GM21390 (cell line): ENCODE measurements at regions not wholly inside any gene's neighbourhood (a gene's known extent, or its start where the extent isn't known, plus 50 kb on each side); places are given as distances from the start of the nearest gene placed in this dataset.
A peak's percentile ranks its signal among the peaks of the same experiment; 100 is the strongest.

Source experiments
- ATAC-seq: cut with Tn5 transposase; IDR thresholded peaks from one replicate; pipeline ENCODE4 v1.9.1; 2021; ENCODE audit not compliant: unreplicated experiment

DNA sequence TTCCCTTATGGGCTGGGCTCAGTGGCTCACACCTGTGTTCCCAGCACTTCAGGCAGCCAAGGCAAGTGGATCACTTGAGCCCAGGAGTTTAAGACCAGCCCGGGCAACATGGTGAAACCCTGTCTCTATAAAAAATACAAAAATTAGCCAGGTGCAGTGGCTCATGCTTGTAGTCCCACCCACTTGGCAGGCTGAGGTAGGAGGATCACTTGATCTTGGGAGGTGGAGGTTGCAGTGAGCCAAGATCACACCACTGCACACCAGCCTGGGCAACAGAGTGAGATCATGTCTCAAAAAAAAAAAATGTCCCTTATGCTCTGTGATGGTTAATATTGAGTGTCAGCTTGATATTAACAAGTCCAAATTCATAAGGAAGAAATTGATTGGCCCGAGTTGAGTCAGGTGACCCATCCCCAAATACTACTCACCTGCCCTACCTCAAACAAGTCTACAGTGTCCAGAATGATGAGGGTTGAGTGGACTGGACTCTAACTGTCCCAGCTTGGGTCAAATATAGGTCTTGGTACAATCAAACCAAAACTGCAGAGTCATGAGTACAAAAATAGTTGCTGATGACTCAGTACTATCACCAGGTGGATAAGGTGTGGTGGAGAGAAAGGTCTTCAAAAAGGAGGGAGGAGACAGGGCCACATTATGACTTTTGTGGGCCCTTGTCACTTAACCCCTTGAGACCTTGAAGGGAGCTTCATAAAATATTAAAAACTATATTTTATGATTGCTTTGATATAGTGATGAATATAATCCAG, 161.0 kb downstream of the ZNF326 start:
- no peak for ATAC-seq

DNA sequence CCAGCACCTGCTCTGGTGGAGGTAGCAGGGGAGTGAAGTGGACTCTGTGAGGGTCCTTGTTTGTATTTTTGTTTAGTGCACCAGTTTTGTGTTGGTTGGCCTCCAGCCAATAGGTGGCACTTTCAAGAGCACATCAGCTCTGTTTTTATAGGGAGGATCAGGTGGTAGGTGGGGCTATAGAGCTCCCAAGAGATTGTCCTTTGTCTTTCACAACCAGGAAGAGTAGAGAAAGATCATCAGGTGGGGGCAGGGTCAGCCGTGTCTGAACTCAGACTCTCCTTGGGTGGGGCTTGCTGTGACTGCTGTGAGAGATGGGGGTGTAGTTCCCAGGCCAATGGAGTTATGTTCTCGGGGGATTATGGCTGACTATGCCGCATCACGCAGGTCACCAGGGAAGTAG, 159.8 kb downstream of the ZNF326 start:
- no peak for ATAC-seq

GRCh38 chr1:90149101-90149500, 154.2 kb downstream of the ZNF326 start:
- ATAC-seq: no peak

DNA sequence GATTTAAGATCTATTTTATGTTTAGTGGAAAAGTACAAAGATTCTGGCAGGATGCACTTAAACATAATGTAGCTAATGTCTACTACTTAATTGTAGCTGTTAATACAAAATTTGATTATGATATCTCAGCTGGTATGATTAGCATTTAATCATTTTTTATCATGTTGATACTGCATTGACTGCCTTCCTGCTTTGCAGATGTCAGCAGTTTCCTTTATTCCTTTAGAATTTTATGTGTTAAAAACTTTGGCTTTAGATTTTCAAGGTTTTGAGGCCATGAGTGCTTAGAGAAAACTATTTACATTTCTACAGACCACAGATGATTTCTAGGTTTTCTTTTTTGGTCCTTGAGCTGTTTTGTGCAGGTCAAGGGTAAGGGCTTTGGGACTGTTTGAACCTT, 152.2 kb downstream of the ZNF326 start:
- no peak for ATAC-seq

DNA sequence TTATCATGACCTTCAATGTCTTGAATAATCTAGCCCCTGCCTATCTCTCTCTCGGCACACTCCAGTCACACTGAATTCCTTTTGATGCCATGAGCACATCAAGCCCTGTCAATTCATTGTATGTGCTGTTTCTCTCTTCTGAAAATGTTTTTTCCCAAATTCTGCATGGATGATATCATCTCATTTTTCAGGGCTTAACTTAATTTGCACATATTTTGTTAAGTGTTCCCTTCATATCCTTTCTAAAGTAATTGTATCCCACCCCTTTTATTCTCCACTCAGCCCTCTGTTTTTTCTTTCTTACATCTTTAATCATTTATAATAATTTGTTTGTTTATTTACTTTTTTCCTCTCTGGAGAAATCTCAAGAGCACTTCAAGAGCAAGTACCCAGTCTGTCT, 149.9 kb downstream of the ZNF326 start:
- ATAC-seq: no peak

- no peak for ATAC-seq
Measured at GRCh38 chr1:90143591-90143990, 148.7 kb downstream of the ZNF326 start.

DNA sequence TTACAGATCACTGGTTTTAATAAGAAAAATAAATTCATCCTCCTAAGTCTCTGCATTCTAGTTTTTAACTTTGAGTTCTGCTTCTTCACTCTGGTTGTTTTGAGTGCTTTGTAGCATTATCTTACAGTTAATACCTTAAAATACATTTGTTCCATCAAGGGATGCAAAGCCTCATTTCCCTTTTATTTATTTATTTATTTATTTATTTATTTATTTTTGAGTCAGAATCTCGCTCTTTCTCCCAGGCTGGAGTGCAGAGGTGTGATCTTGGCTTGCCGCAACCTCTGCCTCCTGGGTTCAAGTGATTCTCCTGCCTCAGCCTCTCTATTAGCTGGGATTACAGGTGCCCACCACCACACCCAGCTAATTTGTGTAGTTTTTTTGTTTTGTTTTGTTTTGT, 147.8 kb downstream of the ZNF326 start:
- no peak for ATAC-seq

- ATAC-seq: no peak
Measured at GRCh38 chr1:90139837-90140236, 144.9 kb downstream of the ZNF326 start.

- ATAC-seq: no peak
Measured at GRCh38 chr1:90135286-90135685, 140.4 kb downstream of the ZNF326 start.

DNA sequence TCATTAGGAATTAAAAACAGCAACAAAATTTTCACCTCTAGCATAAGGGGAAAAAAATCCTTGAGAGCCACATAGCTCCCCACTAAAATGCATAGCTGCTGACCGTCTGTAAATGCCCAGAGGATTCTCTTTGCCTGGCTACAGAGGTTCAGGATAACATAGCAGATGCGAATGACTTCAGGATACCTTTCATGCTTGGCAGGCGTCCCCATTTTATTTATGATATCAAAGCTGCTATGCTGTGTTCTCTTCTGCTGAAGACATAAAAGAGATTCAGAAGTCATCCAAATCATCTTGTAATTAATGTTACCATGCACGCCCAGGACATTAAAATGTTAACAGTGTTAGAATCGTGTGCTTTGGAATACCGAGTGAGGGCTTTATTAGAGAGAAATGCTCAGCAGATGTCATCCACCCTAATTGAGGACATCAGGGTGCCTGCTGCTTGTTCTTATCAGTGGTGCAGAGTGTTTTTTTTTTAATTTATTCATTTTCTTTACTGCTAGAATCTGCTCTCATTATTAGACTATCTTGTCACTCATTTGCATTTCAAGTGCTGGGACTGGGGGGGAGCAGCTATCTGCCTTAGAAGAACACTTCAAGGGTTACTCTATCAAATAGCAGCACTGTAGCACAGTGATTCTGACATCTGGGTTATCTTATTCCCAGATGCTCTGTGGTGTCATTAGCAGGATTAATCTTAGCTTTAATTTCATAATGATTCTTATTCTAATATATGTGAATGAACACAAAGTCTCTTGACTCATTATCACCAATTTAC, 139.5 kb downstream of the ZNF326 start:
- no peak for ATAC-seq

DNA sequence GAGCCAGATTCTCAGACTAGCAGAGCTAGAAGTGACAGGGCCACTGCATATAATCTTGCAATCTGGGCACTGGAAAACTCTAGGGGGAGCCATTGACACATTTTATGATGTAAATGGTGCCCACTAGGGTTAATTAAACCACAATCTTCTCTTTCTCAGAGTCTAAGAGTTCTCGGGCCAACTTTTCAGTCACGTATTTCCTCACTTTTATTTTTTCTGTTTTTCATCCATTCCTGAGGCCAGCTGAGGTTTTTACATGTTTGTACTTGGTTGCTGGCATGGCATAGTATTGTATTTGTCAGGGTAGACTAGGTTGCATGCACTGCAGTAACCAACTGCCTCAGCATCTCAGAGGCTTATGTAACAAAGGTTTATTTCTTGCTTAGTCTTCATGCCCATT, 138.2 kb downstream of the ZNF326 start:
- ATAC-seq: no peak

- no peak for ATAC-seq
Measured at GRCh38 chr1:90132306-90132705, 137.4 kb downstream of the ZNF326 start.

DNA sequence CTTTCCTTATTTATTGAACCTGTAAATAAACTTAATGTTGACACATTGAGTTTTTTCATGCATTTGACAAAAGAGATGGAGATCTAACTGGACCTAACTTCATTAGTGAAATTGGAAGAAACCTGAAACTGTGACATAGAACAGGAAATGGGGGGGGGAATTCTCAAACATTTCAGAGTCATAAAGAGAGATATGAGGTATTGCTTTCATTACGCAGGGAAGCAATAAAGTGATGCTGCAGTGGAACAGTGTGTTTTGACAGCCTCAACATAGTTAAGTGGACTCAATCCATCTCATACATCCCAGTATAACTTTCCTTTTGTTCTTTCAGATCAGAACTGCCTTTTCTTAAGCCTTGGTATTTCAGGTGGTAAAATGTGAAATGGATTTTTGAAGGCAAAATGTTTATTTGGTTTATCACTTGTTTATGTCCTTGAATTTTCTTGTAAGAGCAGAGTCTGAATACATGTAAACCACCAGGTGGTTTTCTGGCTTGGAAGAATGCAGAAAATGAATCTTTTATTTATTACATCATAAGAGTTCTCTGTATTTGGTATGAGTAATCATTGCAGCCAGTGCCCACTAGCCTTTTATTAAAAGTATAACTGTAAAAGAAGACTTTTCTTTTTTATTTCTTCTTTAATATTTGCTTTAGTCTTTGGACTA, 132.5 kb downstream of the ZNF326 start:
- peak; percentile 48 for ATAC-seq

- no peak for ATAC-seq
Measured at GRCh38 chr1:90126834-90127233, 131.9 kb downstream of the ZNF326 start.

GRCh38 chr1:90122654-90123340, 127.9 kb downstream of the ZNF326 start:
- no peak for ATAC-seq

GRCh38 chr1:90114521-90115141, 119.7 kb downstream of the ZNF326 start:
- ATAC-seq: no peak

DNA sequence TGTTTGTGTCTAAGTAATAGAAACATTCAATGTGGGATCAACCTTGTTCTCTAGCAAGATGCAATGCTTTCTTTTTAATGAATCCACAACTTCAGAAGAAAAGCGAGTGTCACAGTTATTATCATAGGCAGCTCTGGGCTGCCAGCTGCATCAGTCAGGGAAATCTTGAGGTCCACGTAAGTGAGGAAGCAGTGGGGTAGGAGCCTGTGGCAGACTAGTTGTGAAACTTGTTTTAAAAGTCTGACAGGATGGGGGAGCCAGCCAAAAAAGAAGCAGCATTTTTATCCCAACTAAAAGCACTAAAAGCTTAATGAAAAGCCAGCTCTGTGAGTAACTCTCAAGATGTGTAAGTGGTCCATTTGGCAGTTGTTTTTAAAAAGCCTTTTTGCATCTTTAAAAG, 113.1 kb downstream of the ZNF326 start:
- no peak for ATAC-seq

DNA sequence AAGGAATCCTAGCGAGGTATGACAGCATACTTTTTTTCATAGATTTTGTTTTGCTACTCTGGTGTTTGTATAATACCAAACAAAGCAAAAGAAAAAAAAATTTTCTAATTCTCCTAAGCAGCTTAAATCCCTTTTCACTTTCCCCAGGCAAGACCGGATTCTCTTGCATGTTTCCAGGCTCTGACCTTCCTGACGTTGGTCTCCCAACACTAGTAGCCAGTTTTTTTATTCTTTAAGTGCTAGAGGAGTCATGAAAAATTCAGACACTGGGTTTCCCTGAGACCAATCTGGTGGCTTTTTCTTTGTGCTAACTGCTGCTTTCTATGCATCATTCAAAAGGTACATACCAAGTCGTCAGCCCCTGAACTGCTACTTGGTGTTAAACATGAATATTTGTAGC, 111.4 kb downstream of the ZNF326 start:
- ATAC-seq: no peak

DNA sequence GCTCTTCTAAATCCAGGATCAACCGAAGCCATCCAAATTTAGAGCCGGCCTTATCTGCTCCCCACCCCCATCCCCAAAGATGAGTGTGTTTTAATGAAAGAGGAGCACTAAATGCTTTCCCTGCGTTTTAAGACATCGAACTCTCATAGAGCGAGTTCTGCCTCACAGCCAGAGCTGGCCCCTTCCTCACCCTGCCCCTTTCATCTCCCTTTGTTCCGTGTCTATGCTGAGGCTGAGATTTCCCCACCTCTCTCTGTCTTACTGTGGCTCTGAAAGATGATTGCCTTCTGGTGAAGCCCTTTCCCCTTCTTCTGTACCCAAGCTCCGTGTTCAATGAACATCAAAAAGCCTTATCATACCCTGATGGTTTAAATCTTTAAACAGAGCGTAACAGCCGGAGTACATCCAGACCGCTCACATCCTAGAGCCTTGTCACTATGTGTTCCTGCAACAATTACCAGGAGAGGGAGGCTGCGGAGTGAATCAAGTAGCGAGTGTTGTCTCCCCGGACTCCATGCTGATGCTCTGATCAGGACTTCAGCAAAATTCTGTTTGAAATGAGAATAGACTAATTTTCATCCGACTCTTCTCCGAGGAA, 110.1 kb downstream of the ZNF326 start:
- no peak for ATAC-seq

DNA sequence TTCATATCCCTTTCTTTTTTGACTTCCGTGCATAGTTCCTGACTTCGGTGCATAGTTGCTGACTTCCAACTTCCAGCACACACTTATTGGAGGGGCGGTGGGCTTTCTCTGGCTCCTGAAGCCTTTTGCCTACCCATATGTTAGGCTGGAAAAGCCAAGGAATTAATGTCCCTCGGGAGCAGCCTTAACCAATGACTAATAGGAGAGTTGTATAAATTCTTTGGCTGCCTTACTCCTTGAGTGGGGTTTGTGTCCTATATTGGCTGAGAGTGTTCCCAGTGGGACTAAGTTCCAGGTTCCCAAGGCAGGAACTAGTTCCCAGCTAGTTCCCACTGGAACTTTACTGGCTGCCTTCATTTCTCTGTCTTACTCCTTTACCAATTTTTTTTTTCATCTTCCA, 105.7 kb downstream of the ZNF326 start:
- ATAC-seq: no peak

DNA sequence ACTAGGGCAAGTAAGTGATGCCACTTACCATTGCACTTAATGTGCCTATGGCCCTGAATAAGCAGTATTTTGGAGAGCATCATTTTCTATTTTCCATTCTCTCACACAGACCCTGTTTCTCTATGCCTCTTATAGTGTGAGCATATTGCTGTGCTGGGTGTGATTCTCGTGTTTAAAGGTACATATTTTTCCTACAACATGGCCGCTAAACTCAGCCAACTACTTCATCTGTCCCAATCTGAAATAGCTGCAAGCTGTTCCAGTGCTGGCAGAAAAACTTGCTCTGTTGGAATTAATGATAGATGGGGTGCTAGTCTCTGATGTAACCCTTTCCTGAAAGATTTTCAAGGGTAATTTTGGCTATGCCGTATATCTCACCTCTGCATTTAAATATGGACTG, 97.5 kb downstream of the ZNF326 start:
- no peak for ATAC-seq
